HS-5 (cell line): ENCODE measurements at regions not wholly inside any gene's neighbourhood (a gene's known extent, or its start where the extent isn't known, plus 50 kb on each side); places are given as distances from the start of the nearest gene placed in this dataset.

ENCODE experiments used
- DNase-seq: peaks from one replicate; pipeline ENCODE4 v3.0.0-alpha.2; 2012; ENCODE audit warnings: low read depth

GRCh38 chr21:38203229-38203628, 53.6 kb upstream of the KCNJ15 start:
- no peak for DNase-seq

DNA sequence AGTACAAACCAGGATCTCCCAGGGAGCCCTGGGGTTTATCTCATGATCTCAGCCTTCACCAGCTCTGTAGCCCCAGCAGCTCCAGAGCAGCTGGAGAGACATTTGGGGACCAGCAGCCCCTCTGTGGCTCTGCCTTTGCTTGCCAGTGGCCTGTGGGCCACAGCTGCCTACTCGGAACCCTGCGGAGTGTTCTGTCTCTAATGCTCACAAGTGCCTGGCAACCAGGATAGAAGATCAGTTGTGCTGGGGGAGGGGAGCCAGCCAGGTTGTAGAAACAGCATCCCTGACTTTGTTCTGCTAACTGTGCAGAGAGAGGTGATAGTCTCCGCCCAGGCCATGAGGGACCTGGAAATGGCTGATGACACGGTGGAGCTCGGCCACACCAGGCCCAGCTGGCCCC, 50.9 kb upstream of the KCNJ15 start:
- no peak for DNase-seq

GRCh38 chr21:38206646-38207045, 50.1 kb upstream of the KCNJ15 start:
- no peak for DNase-seq
